ENCODE measurements at regions not wholly inside any gene's neighbourhood (a gene's known extent, or its start where the extent isn't known, plus 50 kb on each side); places are given as distances from the start of the nearest gene placed in this dataset.

GRCh38 chr17:14791221-14791620 is 473.9 kb downstream of the PMP22 start:
- TF ChIP-seq CTCF (IDR thresholded peaks at IDR 0.05) (no peak), SOX15 (CRISPR knock-in tag; IDR thresholded peaks at IDR 0.05) (no peak), CREB1 (CRISPR knock-in tag; IDR thresholded peaks at IDR 0.05) (no peak), ZNF121 (CRISPR knock-in tag; IDR thresholded peaks at IDR 0.05) (no peak), MAX (CRISPR knock-in tag; IDR thresholded peaks at IDR 0.05) (no peak), GRHL2 (CRISPR knock-in tag; IDR thresholded peaks at IDR 0.05; ENCODE audit: insufficient replicate concordance, severe bottlenecking) (no peak), KAT7 (CRISPR knock-in tag; IDR thresholded peaks at IDR 0.05; ENCODE audit: borderline replicate concordance) (no peak), E2F5 (CRISPR knock-in tag; IDR thresholded peaks at IDR 0.05) (no peak), SP1 (CRISPR knock-in tag; conservative IDR thresholded peaks at IDR 0.05) (no peak)

All from WTC11 (cell line).